GM18502 (cell line): ENCODE measurements at regions not wholly inside any gene's neighbourhood (a gene's known extent, or its start where the extent isn't known, plus 50 kb on each side); places are given as distances from the start of the nearest gene placed in this dataset.
A peak's percentile ranks its signal among the peaks of the same experiment; 100 is the strongest.

ENCODE experiments used
- ATAC-seq: cut with Tn5 transposase; IDR thresholded peaks from one replicate; pipeline ENCODE4 v1.9.1; 2021; ENCODE audit warnings: mild to moderate bottlenecking; ENCODE audit not compliant: unreplicated experiment, poor library complexity

GRCh38 chr6:54706844-54707605, 139.5 kb upstream of the FAM83B start:
- ATAC-seq = no peak

- ATAC-seq = no peak
Measured at GRCh38 chr6:54710456-54710855, 136.1 kb upstream of the FAM83B start.

- no peak for ATAC-seq
Measured at GRCh38 chr6:54716010-54716409, 130.6 kb upstream of the FAM83B start.

GRCh38 chr6:54716877-54717276, 129.7 kb upstream of the FAM83B start:
- no peak for ATAC-seq

GRCh38 chr6:54717849-54718455, 128.6 kb upstream of the FAM83B start:
- ATAC-seq = peak; percentile 94

GRCh38 chr6:54718541-54719023, 128.0 kb upstream of the FAM83B start:
- no peak for ATAC-seq

- no peak for ATAC-seq
Measured at GRCh38 chr6:54719131-54719530, 127.4 kb upstream of the FAM83B start.

GRCh38 chr6:54719633-54720032, 126.9 kb upstream of the FAM83B start:
- ATAC-seq = no peak

- ATAC-seq = no peak
Measured at GRCh38 chr6:54722328-54722727, 124.2 kb upstream of the FAM83B start.

- ATAC-seq = no peak
Measured at GRCh38 chr6:54729716-54730115, 116.9 kb upstream of the FAM83B start.

GRCh38 chr6:54730767-54731630, 115.6 kb upstream of the FAM83B start:
- ATAC-seq = no peak

- no peak for ATAC-seq
Measured at GRCh38 chr6:54737247-54737646, 109.3 kb upstream of the FAM83B start.

GRCh38 chr6:54747955-54748354, 98.6 kb upstream of the FAM83B start:
- no peak for ATAC-seq

- no peak for ATAC-seq
Measured at GRCh38 chr6:54754406-54754805, 92.2 kb upstream of the FAM83B start.

- no peak for ATAC-seq
Measured at GRCh38 chr6:54758340-54758739, 88.2 kb upstream of the FAM83B start.

GRCh38 chr6:54768494-54768893, 78.1 kb upstream of the FAM83B start:
- no peak for ATAC-seq

GRCh38 chr6:54770328-54770727, 76.2 kb upstream of the FAM83B start:
- ATAC-seq = no peak

GRCh38 chr6:54771968-54772367, 74.6 kb upstream of the FAM83B start:
- ATAC-seq = no peak

GRCh38 chr6:54772610-54773009, 74.0 kb upstream of the FAM83B start:
- no peak for ATAC-seq

GRCh38 chr6:54775576-54775975, 71.0 kb upstream of the FAM83B start:
- ATAC-seq = no peak

- no peak for ATAC-seq
Measured at GRCh38 chr6:54776891-54777290, 69.7 kb upstream of the FAM83B start.
